ENCODE measurements at regions not wholly inside any gene's neighbourhood (a gene's known extent, or its start where the extent isn't known, plus 50 kb on each side); places are given as distances from the start of the nearest gene placed in this dataset.

GRCh38 chr20:62583424-62583920 is 58.8 kb upstream of the SLCO4A1 start:
- DNase-seq = no peak

- DNase-seq = no peak
These were observed 57.4 kb upstream of the SLCO4A1 start for GRCh38 chr20:62584671-62585460.

- DNase-seq = no peak
These were observed 56.8 kb upstream of the SLCO4A1 start for GRCh38 chr20:62585461-62585970.

GRCh38 chr20:62586799-62587198 is 55.5 kb upstream of the SLCO4A1 start:
- no peak for DNase-seq

GRCh38 chr20:62587757-62588402 is 54.4 kb upstream of the SLCO4A1 start:
- no peak for DNase-seq

GRCh38 chr20:62588458-62589149 is 53.7 kb upstream of the SLCO4A1 start:
- no peak for DNase-seq

- no peak for DNase-seq
These were observed 53.2 kb upstream of the SLCO4A1 start for GRCh38 chr20:62589150-62589498.

- DNase-seq = no peak
These were observed 52.6 kb upstream of the SLCO4A1 start for GRCh38 chr20:62589720-62590119.

- no peak for DNase-seq
These were observed 51.8 kb upstream of the SLCO4A1 start for GRCh38 chr20:62590309-62591121.

- no peak for DNase-seq
These were observed 51.2 kb upstream of the SLCO4A1 start for GRCh38 chr20:62591122-62591468.

GRCh38 chr20:62591591-62591990 is 50.7 kb upstream of the SLCO4A1 start:
- DNase-seq = no peak
